ENCODE measurements at regions not wholly inside any gene's neighbourhood (a gene's known extent, or its start where the extent isn't known, plus 50 kb on each side); places are given as distances from the start of the nearest gene placed in this dataset.

GRCh38 chr3:87710028-87710427 lies 348.8 kb downstream of the CGGBP1 start:
- no peak for TF ChIP-seq CTCF (IDR thresholded peaks at IDR 0.05)
- no peak for TF ChIP-seq POLR2A (IDR thresholded peaks at IDR 0.05)
